ENCODE measurements at regions not wholly inside any gene's neighbourhood (a gene's known extent, or its start where the extent isn't known, plus 50 kb on each side); places are given as distances from the start of the nearest gene placed in this dataset.

DNA sequence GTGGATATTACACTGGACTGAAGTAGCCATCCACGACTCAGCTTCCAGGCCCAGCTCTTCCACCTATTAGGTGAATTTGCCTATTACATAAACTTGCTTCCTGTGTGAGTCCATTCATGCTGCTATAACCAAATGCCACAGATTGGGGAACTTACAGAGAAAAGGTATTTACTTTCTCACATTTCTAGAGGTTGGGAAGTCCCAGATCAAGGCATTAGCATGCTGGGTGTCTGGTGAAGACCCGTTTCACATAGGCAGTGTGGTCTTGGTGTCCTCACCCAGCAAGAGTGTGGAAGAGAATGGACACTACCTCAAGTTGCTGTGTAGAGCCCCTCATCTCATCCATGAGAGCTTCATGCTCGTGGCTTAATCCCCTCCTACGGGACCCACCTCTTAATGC is 282.6 kb downstream of the IRX1 start:
- TF ChIP-seq TAF1 (IDR thresholded peaks at IDR 0.05; ENCODE audit: low read depth) = no peak
- TF ChIP-seq FOXM1 (IDR thresholded peaks at IDR 0.05; ENCODE audit: borderline replicate concordance, low read depth) = no peak
- TF ChIP-seq CEBPB (IDR thresholded peaks at IDR 0.05) = no peak
- TF ChIP-seq EP300 (IDR thresholded peaks at IDR 0.05; ENCODE audit: borderline replicate concordance) = no peak
- no peak for TF ChIP-seq RAD21 (IDR thresholded peaks at IDR 0.05; ENCODE audit: low read depth)
- TF ChIP-seq, protein P1, sequence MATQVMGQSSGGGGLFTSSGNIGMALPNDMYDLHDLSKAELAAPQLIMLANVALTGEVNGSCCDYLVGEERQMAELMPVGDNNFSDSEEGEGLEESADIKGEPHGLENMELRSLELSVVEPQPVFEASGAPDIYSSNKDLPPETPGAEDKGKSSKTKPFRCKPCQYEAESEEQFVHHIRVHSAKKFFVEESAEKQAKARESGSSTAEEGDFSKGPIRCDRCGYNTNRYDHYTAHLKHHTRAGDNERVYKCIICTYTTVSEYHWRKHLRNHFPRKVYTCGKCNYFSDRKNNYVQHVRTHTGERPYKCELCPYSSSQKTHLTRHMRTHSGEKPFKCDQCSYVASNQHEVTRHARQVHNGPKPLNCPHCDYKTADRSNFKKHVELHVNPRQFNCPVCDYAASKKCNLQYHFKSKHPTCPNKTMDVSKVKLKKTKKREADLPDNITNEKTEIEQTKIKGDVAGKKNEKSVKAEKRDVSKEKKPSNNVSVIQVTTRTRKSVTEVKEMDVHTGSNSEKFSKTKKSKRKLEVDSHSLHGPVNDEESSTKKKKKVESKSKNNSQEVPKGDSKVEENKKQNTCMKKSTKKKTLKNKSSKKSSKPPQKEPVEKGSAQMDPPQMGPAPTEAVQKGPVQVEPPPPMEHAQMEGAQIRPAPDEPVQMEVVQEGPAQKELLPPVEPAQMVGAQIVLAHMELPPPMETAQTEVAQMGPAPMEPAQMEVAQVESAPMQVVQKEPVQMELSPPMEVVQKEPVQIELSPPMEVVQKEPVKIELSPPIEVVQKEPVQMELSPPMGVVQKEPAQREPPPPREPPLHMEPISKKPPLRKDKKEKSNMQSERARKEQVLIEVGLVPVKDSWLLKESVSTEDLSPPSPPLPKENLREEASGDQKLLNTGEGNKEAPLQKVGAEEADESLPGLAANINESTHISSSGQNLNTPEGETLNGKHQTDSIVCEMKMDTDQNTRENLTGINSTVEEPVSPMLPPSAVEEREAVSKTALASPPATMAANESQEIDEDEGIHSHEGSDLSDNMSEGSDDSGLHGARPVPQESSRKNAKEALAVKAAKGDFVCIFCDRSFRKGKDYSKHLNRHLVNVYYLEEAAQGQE (IDR thresholded peaks at IDR 0.05; ENCODE audit: low read depth) = no peak

DNA sequence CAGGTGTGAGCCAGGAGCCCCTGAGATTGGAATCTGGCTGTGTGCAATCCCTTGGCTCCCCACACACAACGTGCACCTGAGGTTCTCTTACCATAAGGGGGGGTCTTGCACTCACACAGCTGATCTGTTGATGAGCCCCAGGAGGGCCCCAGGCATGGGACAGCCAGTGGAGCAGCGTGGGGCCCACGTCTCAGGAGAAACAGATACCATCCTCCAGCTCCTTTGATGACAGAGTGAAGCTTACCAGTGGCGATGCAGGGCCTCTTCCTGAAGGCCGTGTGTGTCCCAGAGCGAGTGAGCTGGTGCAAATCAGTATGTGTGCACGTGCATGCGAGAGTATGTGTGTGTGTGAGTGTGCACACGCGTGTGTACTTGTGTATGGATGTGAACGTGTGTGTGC is 287.4 kb downstream of the IRX1 start:
- TF ChIP-seq ZBTB7A (IDR thresholded peaks at IDR 0.05; ENCODE audit: low read depth) = no peak
- TF ChIP-seq, protein P2, sequence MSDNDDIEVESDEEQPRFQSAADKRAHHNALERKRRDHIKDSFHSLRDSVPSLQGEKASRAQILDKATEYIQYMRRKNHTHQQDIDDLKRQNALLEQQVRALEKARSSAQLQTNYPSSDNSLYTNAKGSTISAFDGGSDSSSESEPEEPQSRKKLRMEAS (IDR thresholded peaks at IDR 0.05) = no peak
- TF ChIP-seq FOXM1 (IDR thresholded peaks at IDR 0.05; ENCODE audit: borderline replicate concordance, low read depth) = no peak
- no peak for TF ChIP-seq NFIC (IDR thresholded peaks at IDR 0.05)
- no peak for TF ChIP-seq TAF1 (IDR thresholded peaks at IDR 0.05; ENCODE audit: low read depth)
- TF ChIP-seq CREB1 (IDR thresholded peaks at IDR 0.05; ENCODE audit: low read depth) = no peak
- TF ChIP-seq EGR1 (IDR thresholded peaks at IDR 0.05) = no peak
- TF ChIP-seq RAD21 (IDR thresholded peaks at IDR 0.05; ENCODE audit: low read depth) = no peak
- TF ChIP-seq CEBPB (IDR thresholded peaks at IDR 0.05) = no peak

DNA sequence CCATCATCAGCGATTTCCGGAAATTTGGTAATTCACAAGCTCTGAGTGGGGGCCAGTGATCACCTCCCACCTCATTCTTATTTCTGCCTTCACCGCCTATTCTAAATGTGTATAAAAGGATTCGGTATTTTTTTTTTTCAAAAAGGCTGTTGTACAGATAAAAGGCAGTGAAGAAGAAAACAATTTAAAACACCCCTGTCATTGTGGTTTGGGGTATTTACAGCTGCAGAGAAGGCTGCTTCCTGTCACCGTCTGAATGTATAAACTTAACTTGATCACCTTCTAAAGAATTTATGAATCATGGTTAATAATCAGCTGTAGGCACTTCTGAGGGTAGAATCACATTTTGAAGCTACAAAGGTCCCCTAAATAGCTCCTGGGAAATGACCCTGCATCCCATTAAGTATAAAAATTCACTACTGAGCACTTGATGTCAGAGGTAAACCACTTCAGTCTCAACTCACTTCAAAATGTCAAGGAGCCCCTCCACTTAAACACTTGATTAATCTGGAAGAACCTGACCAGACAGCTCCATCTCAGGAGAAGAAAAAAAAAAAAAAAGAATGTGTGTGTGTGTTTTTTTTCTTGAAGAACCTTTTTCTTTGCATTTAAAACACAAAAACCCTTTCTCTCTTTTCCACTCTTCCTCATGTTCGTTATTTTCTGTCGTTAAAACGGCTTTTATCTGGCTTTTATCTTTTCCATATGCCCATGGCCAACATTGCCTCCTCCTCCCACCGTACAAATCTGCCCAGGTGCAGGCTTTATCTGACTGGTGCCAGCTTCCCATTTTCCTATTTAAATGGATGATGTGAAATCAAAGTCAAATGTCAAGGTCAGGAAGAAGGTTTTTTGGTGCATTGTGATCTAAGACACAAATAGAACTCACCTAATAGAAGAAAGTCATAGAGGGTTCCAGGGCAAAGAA is 291.2 kb downstream of the IRX1 start:
- TF ChIP-seq TCF12 (IDR thresholded peaks at IDR 0.05; ENCODE audit: low read depth) (no peak), RAD21 (IDR thresholded peaks at IDR 0.05; ENCODE audit: low read depth) (no peak), ZBTB7A (IDR thresholded peaks at IDR 0.05; ENCODE audit: low read depth) (no peak), FOXM1 (IDR thresholded peaks at IDR 0.05; ENCODE audit: borderline replicate concordance, low read depth) (no peak), YY1 (IDR thresholded peaks at IDR 0.05; ENCODE audit: low read depth) (no peak), TEAD4 (IDR thresholded peaks at IDR 0.05) (no peak), CREB1 (IDR thresholded peaks at IDR 0.05; ENCODE audit: low read depth) (no peak), EP300 (IDR thresholded peaks at IDR 0.05; ENCODE audit: borderline replicate concordance) (no peak), CEBPB (IDR thresholded peaks at IDR 0.05) (no peak), EGR1 (IDR thresholded peaks at IDR 0.05) (no peak), TAF1 (IDR thresholded peaks at IDR 0.05; ENCODE audit: low read depth) (no peak), NFIC (IDR thresholded peaks at IDR 0.05) (no peak)
- TF ChIP-seq, protein P2 (IDR thresholded peaks at IDR 0.05) = no peak
- TF ChIP-seq, protein P3, sequence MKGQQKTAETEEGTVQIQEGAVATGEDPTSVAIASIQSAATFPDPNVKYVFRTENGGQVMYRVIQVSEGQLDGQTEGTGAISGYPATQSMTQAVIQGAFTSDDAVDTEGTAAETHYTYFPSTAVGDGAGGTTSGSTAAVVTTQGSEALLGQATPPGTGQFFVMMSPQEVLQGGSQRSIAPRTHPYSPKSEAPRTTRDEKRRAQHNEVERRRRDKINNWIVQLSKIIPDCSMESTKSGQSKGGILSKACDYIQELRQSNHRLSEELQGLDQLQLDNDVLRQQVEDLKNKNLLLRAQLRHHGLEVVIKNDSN (IDR thresholded peaks at IDR 0.05) = no peak
- TF ChIP-seq, protein P1 (IDR thresholded peaks at IDR 0.05; ENCODE audit: low read depth) = no peak

DNA sequence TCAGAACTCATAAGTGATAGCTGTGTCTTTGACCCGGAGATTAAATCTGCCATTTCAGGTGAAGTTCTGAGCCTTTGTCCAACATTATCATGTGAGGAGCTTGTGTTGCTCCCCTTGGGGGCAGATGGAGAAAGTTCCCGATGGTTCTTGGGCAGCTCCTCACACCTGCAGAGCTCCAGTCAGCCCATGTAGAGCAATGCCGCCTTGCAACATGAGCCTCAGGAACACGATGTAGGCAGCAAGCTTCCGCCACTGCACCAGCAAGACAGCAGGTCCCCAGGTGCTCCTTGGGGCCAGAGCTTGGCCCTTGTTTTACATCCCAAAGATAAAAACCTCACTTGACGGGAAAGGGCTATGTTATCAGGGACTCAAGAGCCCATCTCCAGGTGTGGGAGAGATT is 292.7 kb downstream of the IRX1 start:
- TF ChIP-seq CEBPB (IDR thresholded peaks at IDR 0.05) = no peak
- TF ChIP-seq TAF1 (IDR thresholded peaks at IDR 0.05; ENCODE audit: low read depth) = no peak
- TF ChIP-seq EP300 (IDR thresholded peaks at IDR 0.05; ENCODE audit: borderline replicate concordance) = no peak
- TF ChIP-seq TEAD4 (IDR thresholded peaks at IDR 0.05) = no peak
- TF ChIP-seq, protein P2 (IDR thresholded peaks at IDR 0.05) = no peak
- TF ChIP-seq FOXM1 (IDR thresholded peaks at IDR 0.05; ENCODE audit: borderline replicate concordance, low read depth) = no peak
- TF ChIP-seq NFIC (IDR thresholded peaks at IDR 0.05) = no peak
- no peak for TF ChIP-seq CREB1 (IDR thresholded peaks at IDR 0.05; ENCODE audit: low read depth)
- TF ChIP-seq RAD21 (IDR thresholded peaks at IDR 0.05; ENCODE audit: low read depth) = no peak

DNA sequence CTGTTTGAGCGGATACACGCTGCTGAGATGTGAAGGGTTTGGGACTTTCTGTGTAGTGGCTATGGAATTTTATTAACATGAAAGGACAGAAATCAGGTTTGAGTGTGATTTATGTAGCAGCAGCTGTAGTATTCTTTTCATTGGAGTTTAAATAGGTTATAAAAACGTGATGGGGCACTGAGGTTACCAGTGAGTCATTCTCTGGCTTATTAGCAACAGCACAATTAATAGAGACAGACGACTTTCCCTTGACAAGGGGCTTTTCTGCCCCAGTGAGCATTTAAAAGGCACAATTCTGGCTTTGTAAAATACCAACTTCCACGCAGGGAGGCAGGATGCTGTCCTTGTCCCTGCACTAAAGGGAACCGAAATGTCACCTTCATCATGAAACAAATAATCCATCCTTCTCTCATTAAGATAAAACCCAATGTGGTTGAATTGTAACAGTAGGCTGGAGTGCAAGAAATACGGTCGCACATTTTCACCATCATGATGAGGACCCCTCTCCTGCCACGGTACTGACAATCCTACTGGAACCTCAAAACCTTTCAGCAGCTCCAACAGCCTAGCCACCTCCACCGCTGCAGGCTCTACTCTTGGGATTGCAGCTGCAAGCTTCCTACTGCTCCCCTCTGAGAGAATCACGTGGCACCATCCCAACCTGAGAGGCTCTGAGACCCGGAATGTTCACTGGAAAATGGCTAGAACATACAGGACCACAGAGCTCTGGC is 293.9 kb downstream of the IRX1 start:
- TF ChIP-seq TEAD4 (IDR thresholded peaks at IDR 0.05) = no peak
- no peak for TF ChIP-seq TCF12 (IDR thresholded peaks at IDR 0.05; ENCODE audit: low read depth)
- TF ChIP-seq EP300 (IDR thresholded peaks at IDR 0.05; ENCODE audit: borderline replicate concordance) = no peak
- TF ChIP-seq RAD21 (IDR thresholded peaks at IDR 0.05; ENCODE audit: low read depth) = no peak
- no peak for TF ChIP-seq TAF1 (IDR thresholded peaks at IDR 0.05; ENCODE audit: low read depth)
- no peak for TF ChIP-seq FOXM1 (IDR thresholded peaks at IDR 0.05; ENCODE audit: borderline replicate concordance, low read depth)
- TF ChIP-seq, protein P2 (IDR thresholded peaks at IDR 0.05) = no peak
- TF ChIP-seq EGR1 (IDR thresholded peaks at IDR 0.05) = no peak

All from Ishikawa (cell line).